HG02973 (cell line): ENCODE measurements at regions not wholly inside any gene's neighbourhood (a gene's known extent, or its start where the extent isn't known, plus 50 kb on each side); places are given as distances from the start of the nearest gene placed in this dataset.

Source experiments
- ATAC-seq: cut with Tn5 transposase; IDR thresholded peaks from one replicate; pipeline ENCODE4 v1.9.1; 2021; ENCODE audit warnings: moderate library complexity; ENCODE audit not compliant: unreplicated experiment

DNA sequence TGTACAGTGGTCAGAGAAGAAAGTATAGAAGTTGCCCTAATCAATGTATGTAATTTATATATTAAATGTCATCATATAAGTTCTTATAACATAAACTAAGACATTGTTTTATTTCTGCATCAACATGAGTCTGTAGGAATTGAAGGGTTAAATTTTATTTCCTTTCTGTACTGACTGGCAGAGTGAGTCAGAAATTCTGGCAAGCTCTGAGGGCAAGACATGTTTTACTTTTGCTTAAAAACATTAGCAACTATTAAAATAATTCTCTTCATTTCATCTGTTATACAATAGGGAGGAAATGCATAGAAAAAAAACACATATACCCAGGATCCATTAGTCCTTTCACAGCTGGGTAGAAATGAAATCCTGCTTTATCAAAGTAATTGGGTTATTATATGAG lies 171.4 kb upstream of the ALCAM start:
- ATAC-seq: no peak

DNA sequence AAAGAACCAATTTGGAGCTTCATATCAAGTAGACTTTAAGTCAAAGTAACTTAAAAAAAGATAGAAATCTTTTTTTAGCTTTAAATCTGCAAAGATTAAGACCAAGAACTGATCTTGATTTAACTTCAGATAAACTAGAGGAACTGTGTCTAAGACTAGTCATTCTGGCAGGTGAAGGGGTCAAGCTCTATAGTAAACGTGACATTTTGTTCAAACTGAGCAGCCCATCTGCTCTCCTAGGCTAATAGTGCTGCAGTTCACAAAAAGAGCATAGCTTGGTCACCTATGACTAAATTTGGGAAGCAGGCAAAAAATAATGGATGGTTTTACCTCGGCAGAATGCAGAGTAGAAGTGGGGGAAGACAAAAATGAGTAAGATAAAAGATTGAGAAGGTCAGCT lies 168.8 kb upstream of the ALCAM start:
- no peak for ATAC-seq

DNA sequence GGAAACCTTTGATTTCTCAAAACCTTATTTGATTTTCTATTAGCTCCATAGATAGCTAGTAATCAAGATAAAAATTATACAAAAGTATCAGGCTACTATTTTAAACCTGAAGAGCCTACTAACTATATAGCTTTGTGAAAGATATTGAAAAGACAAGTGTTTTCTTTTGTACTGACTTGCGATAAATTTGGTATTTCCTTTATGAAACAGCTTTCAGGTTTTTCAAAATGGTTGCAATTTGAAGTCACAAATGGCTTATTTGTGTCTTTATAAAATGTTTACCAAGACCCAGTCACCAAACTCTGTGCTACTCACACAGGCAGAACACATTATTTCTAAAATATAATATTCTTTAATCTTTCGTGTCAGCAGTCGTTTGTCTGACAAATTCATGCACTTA lies 167.5 kb upstream of the ALCAM start:
- no peak for ATAC-seq

DNA sequence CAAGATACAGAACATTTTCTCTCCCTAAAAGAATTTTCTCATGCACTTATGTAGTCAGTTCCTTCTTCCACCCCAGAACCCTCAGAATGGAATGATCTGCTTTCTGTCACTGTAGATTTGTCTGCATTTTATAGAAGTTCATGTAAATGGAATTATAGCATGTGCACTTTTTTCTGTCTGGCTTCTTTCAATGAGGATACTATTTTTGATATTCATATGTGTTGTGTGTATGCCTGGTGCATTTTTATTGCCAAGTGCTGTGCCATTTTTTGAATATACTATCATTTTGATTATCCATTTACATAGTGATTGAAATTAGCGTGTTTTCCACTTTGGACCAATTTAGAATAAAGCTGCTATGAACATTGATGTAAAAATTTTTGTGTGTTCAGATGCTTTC lies 156.6 kb upstream of the ALCAM start:
- ATAC-seq: no peak

DNA sequence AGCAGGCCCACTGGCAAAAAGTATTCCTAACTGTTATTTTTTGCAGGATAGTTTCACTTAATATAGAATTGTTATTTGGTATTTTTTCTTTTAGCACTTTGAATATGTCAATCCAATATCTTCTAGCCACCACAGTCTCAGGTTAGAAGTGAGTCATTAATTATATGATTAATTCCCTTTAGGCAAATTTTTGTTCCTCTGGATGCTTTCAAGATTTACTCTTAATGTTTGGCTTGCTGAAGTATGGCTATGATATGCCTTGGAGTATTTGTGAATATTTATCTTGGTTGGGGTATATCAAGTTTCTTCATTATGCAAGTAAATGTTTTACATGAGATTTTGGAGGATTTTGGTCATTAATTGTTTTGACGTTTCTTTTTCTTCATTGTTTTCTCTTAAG lies 152.1 kb upstream of the ALCAM start:
- ATAC-seq: no peak

DNA sequence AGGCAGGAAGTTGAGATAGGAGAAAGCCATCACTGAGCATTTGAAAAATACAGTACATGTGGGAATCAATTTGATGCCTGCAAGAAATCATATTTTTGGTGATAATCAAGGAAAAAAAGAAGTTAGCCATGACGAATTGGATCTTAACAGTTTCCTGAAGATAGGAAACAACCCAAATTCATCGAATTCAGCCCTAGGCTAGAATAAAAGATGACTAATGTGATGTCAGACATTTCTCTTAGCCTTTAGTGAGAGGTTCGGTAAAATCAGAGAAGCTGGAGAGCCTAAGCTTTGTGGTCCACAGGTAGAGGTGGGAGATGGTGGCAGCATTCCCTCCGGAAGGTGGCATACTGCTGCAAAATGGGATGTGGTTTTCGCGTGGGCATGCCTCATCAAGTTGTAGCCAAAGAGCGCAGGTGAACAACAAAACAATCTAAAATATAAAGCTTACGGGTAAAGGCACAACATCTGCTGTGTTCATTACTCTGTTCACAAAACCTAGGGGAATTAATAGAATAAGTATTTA lies 144.1 kb upstream of the ALCAM start:
- no peak for ATAC-seq

DNA sequence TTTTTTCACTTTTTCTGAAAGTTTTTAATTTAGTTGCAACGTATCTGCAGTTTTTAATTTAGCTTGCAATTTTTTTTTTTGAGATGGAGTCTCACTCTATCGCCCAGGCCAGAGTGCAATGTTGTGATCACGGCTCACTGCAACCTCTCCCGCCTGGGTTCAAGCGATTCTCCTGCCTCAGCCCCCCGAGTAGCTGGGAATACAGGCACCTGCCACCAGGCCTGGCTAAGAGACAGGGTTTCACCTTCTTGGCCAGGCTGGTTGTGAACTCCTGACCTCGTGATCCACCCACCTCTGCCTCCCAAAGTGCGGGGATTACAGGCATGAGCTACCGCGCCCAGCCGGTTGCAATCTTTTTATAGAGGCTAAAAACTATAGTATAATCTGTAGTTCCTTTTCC lies 142.9 kb upstream of the ALCAM start:
- no peak for ATAC-seq

DNA sequence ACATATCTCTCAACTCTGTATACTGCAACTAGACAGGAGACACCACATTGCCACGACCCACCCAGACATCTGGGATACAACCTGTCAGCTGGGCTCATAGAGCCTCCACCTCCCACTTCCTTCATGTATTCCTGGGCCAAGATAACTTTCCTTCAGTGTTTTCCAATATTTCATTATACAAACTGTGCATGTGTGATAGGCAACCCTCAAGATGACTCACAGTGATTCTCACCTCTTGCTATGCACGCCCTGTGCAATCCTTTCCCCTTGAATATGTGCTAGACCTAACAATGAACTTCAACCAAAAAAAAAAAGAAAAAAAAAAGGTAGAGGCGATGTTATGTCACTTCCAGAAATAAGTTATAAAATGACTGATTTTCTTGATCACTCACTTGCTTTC lies 138.0 kb upstream of the ALCAM start:
- no peak for ATAC-seq

DNA sequence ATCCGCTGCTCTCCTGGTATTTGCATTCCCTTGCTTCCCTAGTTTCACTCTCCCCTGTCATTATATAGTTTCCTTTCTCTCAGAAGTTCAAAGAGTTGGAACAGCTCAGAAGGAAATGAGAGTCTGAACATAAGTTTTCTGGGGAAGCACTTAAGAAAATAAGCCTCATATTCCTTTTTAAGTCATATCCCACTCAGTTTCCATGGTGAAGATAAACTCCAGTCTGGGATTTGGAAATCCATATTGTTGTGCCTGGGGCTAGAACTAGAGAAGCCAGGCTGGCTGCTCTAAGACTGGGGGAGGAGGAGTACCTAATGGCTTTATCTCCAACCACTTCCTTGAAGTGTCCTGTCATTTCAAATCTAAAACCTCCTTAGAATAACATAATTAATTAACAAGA lies 134.2 kb upstream of the ALCAM start:
- ATAC-seq: no peak

DNA sequence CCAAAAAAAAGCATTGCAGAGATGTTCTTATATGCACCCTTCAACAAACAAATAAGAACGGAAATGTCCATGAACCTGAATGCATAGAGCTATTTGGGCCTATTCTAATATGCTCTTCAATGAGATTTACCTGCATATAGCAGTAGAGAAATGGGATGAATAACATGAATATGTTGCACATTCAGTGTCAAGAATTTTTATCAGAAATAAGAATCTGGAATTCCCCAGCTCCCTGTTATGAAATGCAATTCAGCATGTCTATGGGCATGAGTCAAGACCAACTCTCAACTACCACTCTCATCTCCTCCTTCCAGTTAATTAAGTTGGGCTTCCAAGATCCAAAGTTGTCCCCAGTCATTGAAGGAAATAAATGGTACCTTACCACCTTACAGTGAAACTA lies 133.7 kb upstream of the ALCAM start:
- no peak for ATAC-seq

DNA sequence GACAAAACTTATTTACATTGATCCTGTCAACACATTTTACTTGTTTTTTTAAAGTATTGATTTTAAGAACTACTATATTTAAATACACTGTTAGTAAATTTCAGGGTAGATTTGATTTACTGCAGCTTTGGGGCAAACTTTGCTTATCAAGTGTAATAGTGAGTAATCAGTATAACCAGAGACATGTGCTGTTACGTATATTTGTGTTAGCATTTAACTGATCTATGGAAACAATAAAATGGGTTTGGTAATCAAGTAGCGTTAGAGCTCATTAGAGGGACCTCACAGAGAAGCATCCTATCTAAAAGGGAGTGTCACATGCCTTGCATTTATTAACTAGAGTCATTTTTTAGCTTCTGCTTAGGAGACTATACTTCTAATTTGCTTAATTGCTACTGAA lies 131.5 kb upstream of the ALCAM start:
- ATAC-seq: no peak

DNA sequence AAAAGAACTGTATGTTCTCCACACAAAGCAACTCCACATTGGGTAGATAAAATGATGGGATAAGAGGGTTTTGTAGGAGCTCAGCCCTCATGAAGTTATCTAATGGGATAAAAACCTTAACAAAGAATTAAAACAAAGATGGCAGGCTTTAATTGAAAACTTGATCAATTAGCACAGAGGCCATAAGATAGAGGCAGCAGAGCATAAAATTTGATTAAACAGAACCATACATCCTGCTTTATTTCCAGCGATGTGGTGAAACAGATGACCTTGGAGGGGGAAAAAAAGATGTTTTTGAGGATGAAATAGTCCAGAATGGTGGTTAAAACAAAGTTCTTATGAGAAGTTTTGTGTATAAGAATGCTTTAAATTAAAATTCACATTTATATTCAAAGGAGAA lies 130.9 kb upstream of the ALCAM start:
- no peak for ATAC-seq

DNA sequence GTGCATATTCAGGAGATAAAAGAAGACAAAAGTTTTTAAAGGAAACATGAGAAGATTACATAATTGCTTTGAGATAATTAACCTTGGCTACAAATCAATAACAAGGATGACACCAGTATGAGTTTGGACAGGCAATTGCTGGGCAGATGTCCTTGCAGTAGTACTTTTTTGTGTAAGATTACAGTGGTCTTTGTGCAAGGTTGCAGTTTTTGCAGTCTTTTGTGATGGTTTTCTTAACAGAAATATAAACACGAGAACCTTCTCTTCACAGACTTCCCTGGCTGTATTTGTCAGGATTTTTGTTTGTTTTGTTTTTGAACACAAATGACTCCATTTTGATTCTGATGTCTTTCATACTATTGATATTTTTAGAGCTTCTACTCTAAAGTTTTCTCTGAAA lies 128.3 kb upstream of the ALCAM start:
- ATAC-seq: no peak

DNA sequence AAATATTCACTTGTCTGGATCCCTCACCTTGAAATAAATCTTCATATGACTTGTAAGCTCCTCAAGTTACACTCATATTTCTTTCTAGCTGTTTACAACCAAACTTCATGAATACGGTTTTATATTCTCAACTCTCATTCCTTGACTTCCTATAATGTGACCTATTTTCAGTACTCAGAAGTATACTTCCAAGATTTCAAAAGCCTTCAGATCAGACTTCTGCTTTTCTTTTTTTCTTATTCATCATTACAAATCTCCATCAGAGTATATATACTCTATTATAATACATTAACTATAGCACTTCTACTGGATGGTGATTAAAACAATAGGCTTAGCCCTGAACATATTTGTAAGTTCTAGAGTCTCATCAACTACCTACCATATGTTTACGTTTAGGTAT lies 123.6 kb upstream of the ALCAM start:
- ATAC-seq: no peak

DNA sequence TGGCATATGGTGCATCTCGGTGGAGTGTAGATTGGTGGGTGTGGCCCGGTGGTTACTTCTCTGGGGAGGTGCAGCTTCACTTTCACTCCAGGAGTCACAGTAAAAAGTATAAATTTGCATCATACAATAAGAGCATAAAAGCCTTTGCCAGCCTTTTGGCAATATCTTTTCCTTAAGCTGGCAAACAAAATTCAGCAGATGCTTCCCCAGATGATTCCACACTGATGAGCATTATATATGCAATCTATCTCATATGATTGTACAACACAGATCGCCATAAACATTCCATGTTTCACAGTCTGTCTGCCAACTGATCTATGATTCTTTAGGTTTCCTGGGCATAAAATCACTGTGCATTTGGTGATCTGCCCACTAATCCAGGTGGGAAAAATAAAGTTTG lies 120.2 kb upstream of the ALCAM start:
- ATAC-seq: no peak

DNA sequence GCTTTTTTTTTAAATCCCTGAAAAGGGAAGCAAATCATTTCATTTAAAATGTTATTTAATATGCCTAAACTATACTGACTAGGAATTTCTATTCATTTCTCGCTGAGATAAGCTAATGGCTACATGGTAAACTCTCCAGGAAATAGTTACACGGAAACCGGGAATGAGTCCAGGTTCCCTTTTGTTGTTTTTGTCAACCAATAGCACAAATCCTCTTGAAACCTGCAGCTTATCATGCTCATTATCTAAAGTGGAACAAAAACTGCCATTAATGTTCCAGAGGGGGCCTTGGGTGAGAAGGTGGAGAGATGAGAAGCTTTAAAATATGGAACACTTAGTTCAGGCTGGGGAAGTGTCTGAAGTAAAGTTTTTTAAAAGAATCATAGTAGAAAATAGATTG lies 113.5 kb upstream of the ALCAM start:
- ATAC-seq: no peak

DNA sequence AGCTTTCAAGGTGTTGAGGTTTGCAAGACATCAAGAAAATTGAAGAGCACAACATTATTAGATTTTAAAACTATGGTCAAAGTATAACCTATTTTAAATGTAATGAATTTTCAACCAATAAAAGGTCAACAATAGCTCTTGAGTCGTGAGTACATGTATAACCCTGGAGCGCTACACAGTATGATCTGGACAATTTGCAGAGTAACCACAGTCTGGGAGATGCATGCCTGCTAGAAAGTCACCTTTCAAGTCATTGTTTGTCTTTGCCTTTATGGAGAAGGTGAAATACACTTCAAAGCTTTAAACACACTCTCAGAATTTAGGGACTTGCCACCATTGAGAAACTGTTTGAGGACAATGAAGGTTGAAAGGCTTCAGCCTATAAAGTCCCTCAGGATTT lies 112.6 kb upstream of the ALCAM start:
- ATAC-seq: no peak

DNA sequence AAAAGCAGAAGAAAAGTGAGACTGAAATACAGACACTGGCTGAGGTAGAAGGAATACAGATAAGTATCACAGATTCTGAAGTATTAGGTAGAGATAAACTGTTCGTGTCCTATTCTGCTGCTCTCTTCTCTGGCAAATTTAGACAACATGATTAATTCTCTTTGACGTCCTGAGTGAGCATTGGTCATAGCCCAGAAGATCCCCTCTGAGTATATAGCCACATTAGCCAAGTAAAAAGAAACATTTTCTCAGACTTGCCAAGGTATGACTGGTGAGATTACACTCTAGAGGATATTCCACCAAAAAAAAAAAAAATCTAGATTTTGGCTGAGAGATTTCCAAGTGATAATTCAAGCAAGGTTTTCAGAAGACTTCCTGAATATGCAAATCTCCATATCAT lies 111.4 kb upstream of the ALCAM start:
- ATAC-seq: no peak

DNA sequence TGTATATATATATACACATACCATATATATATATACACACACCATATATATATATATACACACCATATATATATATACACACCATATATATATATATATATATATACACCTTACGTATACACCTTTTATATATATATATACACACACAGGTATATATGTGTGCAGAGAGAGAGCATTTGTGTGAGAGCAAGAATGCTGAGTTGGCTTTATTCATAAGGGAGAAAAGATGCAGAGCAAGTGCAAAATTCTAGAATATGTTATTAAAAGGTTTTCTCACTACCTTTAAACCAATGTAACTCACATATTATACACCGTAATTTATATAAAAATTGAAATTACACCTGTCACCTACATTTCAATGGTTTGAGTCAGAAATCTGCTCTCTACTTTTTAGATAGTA lies 107.2 kb upstream of the ALCAM start:
- ATAC-seq: no peak

DNA sequence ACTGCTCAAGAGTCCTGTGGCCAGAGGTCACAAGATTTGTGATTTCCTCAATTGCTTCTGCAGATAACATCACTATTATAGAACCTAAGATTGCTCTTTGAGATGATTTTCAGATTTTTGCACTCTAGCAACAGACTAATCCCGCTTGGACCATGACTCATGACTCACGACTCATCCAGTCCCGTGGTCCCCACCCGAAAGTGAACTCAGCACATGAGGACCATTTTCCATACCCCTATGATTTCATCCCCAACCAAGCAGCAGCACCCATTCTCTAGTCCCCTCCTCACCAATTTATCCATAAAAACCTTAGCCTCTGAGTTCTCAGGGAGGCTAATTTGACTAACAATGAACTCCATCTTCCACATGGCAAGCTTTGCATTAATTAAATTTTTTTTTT lies 106.3 kb upstream of the ALCAM start:
- ATAC-seq: no peak

DNA sequence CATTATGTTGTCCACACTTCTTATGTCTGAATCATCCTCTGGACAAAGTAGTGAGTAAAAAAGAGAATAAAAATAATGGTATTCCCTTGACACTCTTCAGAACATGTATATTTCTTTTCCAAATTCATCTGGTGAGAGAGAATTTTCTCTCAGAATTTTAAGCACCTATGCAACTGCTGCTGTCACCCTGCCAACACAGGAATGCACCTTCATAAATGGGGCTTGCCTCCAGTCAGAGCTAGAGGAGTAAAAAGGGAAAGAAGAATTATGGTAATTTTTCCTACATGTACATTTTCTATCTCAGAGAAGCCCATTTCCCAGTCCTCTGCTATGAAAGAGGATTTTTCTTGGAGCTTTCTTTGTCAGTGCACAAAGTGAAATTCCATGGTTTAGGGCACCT lies 92.2 kb upstream of the ALCAM start:
- no peak for ATAC-seq

DNA sequence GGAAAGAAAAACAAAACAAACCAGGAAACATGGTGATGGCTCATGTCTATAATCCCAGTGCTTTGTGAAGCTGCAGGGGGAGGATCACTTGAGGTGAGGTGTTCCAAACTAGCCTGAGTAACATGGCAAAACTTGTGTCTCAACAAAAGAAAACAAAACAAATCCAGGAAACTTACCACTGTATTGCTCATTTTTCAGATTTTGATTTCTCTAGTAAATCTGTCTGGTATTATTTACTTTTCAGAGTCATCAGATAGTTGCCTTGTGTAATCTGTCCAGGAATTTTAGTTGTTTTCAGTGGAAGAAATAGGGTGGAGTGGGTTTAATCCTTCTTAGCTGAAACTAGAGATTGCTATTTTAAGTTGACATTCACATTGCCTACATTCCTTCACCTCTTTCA lies 91.8 kb upstream of the ALCAM start:
- ATAC-seq: no peak

DNA sequence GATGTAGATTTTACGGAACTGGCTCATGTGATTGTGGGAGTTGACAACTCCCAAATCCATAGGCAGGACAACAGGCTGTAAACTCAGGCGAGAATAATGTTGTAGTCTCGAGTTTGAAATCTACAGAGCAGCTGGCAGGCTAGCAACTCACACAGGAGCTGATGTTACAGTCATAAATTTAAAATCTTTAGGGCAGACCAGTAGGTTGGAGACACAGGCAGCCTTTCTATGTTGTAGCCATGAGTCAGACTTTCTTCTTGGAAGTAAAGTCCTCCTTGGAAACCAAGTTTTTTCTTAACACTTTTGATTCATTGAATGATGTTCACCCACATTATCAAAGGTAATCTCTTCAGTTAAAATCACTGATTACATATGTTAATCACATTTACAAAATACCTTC lies 89.1 kb upstream of the ALCAM start:
- no peak for ATAC-seq

DNA sequence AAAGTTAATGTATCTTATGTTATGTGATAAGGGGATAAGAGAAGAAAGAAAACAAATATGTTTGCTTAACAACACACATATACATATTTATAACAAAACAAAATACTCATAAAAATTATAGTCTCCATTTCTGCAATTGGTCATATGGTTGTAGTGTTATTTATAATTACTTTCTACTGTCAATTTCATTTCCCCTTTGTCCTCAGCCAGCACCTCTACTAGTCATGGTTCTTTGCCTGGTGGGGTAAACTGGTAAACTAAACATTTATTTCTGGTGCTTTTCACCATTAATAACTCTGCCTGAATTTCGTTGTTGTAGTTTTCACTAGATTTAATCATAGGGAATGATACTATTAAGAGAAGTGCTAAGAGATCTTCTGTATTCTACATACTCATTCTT lies 88.0 kb upstream of the ALCAM start:
- ATAC-seq: no peak
